ENCODE measurements at regions not wholly inside any gene's neighbourhood (a gene's known extent, or its start where the extent isn't known, plus 50 kb on each side); places are given as distances from the start of the nearest gene placed in this dataset.

DNA sequence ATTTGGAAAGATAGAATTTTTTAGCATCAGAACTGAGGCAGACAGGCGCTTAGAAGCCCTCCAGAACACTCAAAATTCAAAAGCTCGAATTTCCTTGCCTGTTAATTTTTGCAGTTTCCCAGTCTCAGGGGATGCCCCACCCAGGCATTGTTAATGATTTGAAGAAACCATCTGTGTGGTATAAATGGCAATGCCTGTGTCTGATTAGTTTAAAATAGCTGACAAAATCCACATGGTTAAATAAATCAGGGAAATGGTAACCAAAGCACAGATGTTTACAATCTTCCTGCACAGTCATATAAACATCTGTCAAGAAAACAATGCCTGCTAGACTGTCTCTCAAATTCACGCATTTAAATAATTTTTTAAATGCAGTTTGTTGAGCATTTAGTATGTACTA, 185.2 kb upstream of the RGMB start:
- Histone ChIP-seq H3K9me3 (replicated peaks in 1 of 2; ENCODE audit: control insufficient read depth in 1 of 2, insufficient read depth in 1 of 2, low read length in 2 of 2) (peaks cover 0 to 3% of the 10 kb centered on the region in 2 donors), H2AFZ (ENCODE audit: insufficient read depth, low read depth, low read length, poor library complexity, severe bottlenecking) (no peak overlapping the region), H3K27me3 (ENCODE audit: control insufficient read depth in 2 of 2, insufficient read depth in 2 of 2, low read length in 2 of 2) (no peaks in the 10 kb centered on the region), H3K36me3 (replicated peaks in 1 of 2; ENCODE audit: control insufficient read depth in 1 of 2, insufficient read depth in 2 of 2, low read length in 2 of 2) (no peaks in the 10 kb centered on the region), H4K20me1 (ENCODE audit: insufficient read depth, low read length) (no peaks in the 10 kb centered on the region), H3K4me2 (replicated peaks; ENCODE audit: extremely low read depth, low read length, poor library complexity, severe bottlenecking) (no peak overlapping the region), H3K79me2 (ENCODE audit: insufficient read depth, low read length) (no peaks in the 10 kb centered on the region), H3K9ac (ENCODE audit: insufficient read depth, low read length, poor library complexity, severe bottlenecking) (no peak overlapping the region), H3K4me3 (replicated peaks in 1 of 3; ENCODE audit: low read depth in 2 of 3, low read length in 3 of 3) (no peak overlapping the region), H3K27ac (ENCODE audit: low read depth in 1 of 2, low read length in 2 of 2) (no peak overlapping the region), H3K4me1 (ENCODE audit: control insufficient read depth in 1 of 2, insufficient read depth in 2 of 2, low read length in 2 of 2) (no peaks in the 10 kb centered on the region)
- Mint-ChIP-seq H3K4me3 (no peak overlapping the region), H3K9me3 (peaks cover 0 to 7% (median 4%) of the 10 kb centered on the region in 7 donors), H3K4me1 (no peaks in the 10 kb centered on the region), H3K36me3 (no peaks in the 10 kb centered on the region), H3K27me3 (ENCODE audit: low read depth in 3 of 3) (peaks cover 0 to 1% (median 0%) of the 10 kb centered on the region in 3 donors), H3K27ac (no peak overlapping the region)
- TF ChIP-seq, protein P1, sequence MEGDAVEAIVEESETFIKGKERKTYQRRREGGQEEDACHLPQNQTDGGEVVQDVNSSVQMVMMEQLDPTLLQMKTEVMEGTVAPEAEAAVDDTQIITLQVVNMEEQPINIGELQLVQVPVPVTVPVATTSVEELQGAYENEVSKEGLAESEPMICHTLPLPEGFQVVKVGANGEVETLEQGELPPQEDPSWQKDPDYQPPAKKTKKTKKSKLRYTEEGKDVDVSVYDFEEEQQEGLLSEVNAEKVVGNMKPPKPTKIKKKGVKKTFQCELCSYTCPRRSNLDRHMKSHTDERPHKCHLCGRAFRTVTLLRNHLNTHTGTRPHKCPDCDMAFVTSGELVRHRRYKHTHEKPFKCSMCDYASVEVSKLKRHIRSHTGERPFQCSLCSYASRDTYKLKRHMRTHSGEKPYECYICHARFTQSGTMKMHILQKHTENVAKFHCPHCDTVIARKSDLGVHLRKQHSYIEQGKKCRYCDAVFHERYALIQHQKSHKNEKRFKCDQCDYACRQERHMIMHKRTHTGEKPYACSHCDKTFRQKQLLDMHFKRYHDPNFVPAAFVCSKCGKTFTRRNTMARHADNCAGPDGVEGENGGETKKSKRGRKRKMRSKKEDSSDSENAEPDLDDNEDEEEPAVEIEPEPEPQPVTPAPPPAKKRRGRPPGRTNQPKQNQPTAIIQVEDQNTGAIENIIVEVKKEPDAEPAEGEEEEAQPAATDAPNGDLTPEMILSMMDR (IDR thresholded peaks at IDR 0.05) = no peak
- intact Hi-C loops (cut with micrococcal nuclease) = no loop called here
- WGBS (ENCODE audit: insufficient coverage) = no CpG with 5 or more reads among the region's 3 CpGs
- DNase-seq = no peak

DNA sequence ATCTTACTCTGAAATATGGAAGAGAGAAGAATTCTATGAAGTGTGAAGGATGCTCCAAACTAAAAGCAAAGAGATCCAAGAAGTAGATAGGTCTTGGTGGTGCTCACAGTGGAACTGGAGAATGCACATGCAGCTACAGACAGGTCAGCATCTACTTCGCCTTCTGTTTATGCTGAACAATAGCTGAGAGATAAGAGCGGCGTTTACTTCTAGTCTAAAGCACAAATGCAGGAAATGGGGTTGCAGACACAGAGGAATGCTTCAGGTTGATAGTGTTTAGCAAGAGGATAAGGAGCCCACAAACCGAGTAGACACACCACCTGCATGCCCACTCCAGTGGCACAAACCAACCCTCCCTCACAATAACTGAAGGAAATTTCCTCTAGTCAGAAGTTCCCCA, 180.0 kb upstream of the RGMB start:
- H3K9me3 ChIP-seq (replicated peaks in 1 of 2; ENCODE audit: control insufficient read depth in 1 of 2, insufficient read depth in 1 of 2, low read length in 2 of 2) = peaks cover 3% of the 10 kb centered on the region in 2 donors
- H3K9me3 Mint-ChIP-seq = peaks cover 0 to 11% (median 4%) of the 10 kb centered on the region in 7 donors
- intact Hi-C loops (cut with micrococcal nuclease) = no loop called here
- H3K4me3 Mint-ChIP-seq = no peak overlapping the region
- TF ChIP-seq, protein P1 (IDR thresholded peaks at IDR 0.05) = no peak
- no peak overlapping the region for H3K27ac Mint-ChIP-seq
- H3K27me3 Mint-ChIP-seq (ENCODE audit: low read depth in 3 of 3) = no peaks in the 10 kb centered on the region
- H3K36me3 ChIP-seq (replicated peaks in 1 of 2; ENCODE audit: control insufficient read depth in 1 of 2, insufficient read depth in 2 of 2, low read length in 2 of 2) = no peaks in the 10 kb centered on the region
- no peaks in the 10 kb centered on the region for H3K27me3 ChIP-seq (ENCODE audit: control insufficient read depth in 2 of 2, insufficient read depth in 2 of 2, low read length in 2 of 2)
- no peak for DNase-seq
- H3K4me2 ChIP-seq (replicated peaks; ENCODE audit: extremely low read depth, low read length, poor library complexity, severe bottlenecking) = no peak overlapping the region
- H3K27ac ChIP-seq (ENCODE audit: low read depth in 1 of 2, low read length in 2 of 2) = no peak overlapping the region
- no peaks in the 10 kb centered on the region for H3K4me1 Mint-ChIP-seq
- whole genome bisulfite sequencing (ENCODE audit: insufficient coverage) = 0% methylated on average over 1 of the region's 4 CpGs
- no peaks in the 10 kb centered on the region for H3K36me3 Mint-ChIP-seq
- H3K79me2 ChIP-seq (ENCODE audit: insufficient read depth, low read length) = no peaks in the 10 kb centered on the region
- H3K4me1 ChIP-seq (ENCODE audit: control insufficient read depth in 1 of 2, insufficient read depth in 2 of 2, low read length in 2 of 2) = no peaks in the 10 kb centered on the region
- no peak overlapping the region for H2AFZ ChIP-seq (ENCODE audit: insufficient read depth, low read depth, low read length, poor library complexity, severe bottlenecking)
- no peaks in the 10 kb centered on the region for H4K20me1 ChIP-seq (ENCODE audit: insufficient read depth, low read length)
- H3K4me3 ChIP-seq (replicated peaks in 1 of 3; ENCODE audit: low read depth in 2 of 3, low read length in 3 of 3) = no peak overlapping the region
- no peak overlapping the region for H3K9ac ChIP-seq (ENCODE audit: insufficient read depth, low read length, poor library complexity, severe bottlenecking)
